ENCODE measurements at regions not wholly inside any gene's neighbourhood (a gene's known extent, or its start where the extent isn't known, plus 50 kb on each side); places are given as distances from the start of the nearest gene placed in this dataset.

DNA sequence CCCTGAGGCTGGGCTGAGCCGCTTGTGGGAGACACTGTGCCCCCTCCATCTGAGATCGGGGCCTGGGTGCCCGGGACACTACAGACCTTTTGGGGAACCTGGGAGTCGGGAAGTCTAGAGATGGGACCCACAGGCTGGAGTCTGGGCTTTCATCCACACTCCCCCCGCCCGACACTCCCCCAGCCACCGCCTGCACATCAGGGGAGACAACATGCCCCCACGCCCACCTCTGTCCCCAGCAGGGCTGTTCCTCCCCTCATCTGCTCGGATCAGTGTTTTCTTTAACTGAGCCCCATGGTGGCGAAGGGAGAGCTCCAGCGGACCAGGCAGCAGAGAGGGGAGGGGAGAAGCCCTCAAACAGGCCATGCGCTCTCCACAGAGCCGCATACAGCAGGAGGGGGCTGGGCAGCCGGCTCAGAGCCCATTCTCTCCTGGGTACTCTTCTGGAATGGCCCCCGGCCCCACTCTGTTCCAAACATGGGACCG is 174.7 kb downstream of the IGLL1 start:
- no peak for DNase-seq

DNA sequence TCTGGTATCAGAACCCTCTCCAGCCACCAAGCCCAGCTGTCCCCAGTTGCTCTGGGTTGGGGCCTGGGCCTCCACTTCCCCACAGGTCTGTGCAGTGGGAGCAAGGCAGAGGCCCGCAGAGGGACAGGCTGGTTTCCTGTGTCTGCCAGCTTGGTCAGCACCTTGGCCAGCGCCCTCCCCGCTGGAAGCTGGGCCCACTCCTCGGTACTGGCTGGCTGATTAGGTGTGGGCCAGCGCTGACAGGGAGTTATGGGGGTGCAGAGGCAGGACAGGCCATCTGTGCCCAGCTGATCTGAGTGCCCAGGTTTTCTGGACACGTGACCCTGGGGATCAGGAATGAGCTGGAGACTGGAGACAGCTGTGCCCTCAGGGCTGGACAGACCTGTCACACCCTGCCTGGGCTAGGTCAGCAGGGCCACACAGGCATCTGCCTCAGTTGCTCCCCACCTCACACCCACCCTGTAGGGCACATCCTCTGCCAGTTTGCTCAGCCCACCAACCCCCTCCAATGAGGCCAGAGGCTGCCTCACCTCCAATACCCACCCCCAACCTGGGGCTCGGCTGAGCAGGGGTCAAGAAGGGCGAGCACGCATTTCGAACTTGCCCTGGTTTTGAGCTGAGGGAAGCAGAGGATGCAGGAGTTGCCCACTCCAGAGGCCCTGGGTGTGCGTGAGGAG is 175.3 kb downstream of the IGLL1 start:
- DNase-seq, result no peak

DNA sequence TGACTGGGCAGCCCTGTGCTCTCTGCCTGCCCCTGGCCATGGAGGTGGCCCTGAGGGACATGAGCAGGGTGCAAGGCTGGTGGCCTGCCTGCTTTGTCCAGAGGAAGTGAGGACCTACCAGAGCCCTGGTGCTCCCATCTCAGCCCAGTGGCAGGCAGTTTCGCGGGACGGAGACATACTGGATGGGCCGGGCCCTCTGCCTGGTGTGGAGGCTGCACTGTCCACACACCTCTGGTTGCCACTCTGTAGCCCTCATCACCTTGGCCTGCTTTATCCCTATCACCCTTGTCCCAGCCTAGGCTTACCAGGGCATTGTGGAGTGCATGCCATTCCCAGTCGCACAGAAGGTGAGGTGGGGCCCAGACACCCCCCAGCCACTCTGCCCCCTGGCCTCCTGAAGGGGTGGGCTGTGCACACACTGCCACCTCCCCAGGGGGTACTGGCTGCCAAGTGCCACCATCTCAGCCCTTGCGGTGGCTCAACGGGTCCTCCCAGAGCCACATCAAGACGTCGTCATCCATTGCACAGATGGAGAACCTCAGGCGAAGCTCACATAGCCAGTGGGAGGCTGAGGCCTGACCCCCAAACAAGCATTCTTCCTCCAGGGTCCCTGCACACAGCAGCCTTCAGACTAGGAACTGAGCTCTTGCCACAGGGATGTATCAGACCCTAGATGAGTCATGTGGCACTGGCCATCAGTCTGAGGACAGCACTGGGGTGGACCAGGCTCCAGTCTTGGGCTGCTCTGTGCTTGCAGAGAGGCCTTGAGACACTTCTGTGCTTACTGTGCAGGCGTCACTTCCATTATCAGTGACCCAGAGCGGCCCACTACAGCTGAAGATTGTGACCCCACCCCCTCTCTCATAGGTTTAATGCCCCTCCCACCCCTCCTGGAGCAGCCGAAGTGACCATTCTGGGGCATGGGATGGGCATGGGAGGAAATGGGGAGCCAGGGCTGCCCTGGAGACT is 176.1 kb downstream of the IGLL1 start:
- DNase-seq, result no peak

DNA sequence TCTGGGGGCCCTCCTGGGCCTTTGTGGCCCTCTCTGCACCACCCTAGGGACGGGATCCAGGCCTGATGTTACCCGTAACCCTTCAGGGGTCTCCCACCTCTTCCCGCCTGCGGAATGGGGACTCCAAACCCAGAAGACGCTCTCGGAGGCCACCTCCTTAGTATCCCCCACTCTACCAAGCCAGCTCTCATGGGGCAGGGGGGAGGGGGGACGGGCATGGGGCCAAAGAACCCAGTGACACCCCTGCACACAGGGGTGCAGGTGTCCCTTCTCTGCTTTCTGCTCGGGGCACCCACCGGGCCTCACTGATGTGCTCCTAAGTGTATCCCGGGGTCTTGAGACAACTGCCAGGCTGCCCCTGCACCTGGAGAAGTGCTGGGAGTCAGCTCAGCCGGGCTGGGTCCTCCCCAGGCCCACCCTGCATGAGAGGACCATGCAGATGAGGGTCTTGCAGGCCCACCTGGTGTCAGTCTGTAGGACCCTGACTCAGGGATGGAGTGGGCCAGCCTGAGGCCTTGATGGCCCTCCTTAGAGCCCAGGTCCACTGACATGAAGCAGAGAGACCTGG is 176.9 kb downstream of the IGLL1 start:
- no peak for DNase-seq

DNA sequence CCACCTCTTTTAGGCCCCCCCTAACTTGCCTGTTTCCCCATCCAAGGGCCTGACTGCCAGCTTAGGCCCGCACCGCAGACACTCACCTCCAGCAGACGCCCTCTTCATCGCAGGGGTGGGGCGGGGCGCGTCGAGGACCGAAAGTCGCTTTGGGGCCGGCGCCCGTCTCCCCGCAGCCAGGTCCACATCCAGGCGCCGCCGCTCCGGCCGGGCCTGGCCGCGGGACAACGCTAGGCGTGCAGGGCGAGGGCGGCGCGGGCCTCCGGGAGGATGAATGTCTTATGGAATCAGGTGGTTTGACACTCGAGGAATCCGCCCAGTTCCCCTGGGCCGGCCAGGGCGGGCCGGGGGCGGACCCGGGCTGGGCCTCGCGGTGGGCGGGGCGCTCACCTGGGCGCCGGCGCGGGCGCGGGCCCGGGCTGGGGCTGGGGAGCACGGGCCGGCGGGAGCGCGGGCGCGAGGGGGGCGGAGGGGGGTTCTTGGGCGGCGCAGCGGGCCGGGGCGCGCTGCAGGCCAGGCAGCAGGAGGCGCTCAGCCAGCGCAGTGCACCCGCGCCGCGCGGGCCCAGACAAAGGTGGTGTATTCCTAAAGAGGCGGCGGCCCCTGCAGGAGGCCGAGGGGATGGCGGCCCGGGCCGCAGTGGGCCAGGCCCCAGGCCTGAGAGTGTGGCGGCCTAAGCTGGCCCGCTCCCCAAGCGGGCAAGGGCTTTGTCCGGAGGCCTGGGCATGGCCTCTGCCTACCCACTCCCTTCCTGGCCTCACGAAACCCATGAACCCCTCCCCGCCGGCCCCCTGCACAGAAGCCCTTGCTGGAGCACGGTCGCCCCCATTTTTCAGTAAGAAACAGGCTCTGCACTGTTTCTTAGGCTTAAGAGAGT is 177.6 kb downstream of the IGLL1 start:
- no peak for DNase-seq

DNA sequence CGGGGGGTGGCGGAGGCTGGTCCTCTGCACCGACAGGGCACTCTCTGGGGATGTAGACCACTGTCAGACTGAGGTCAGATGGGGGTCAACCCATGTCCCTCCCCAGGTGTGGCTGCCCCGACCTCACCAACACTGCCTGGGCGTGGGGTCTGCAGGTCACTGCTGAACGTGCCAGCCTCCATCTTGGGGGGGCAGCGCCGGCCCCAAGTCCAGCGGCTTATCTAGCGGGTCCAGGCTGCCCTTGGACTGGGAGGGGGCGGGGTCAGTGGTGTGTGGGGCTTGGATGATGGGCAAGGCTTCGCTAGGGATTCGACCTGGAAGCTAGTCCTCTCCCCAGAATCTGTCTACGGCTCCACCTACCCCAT is 178.2 kb downstream of the IGLL1 start:
- DNase-seq, result no peak

DNA sequence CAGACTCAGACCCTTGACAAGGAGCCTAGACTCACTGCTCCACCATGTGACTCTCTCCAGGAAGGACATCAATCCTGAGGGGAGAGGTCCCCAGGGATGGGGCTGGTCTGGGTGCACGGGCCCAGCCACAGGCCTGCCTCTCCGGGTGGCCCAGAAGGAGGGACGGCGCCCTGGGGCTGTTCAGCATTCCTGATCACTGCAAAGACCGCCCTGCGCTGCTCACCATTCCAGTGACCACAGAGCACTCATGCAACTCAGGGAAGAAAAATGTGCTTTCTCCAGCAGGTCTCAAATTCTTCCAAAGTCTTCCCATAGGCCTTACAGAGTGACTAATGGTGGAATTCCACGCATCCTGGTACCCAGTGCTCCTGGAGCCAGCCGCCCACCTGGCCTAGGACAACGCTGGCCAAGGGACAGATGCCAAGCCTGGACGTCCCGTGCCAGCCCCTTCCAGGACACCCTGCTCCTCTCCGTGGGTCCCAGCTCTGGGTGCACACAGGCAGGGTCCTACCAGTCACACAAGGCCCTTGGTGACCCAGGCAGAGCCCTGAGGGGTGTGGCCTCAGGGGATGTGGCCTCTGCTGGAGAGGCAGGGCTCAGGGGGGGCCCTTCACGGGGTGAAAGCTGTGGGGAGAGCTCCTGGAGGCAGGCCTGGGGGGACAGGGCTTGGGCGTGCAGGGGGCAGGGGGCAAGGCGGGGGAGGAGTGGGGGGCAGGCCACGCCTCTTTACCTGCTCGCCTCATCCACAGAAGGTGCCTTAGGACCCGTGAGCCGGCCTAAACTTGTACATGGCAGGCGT is 178.8 kb downstream of the IGLL1 start:
- DNase-seq, result no peak

DNA sequence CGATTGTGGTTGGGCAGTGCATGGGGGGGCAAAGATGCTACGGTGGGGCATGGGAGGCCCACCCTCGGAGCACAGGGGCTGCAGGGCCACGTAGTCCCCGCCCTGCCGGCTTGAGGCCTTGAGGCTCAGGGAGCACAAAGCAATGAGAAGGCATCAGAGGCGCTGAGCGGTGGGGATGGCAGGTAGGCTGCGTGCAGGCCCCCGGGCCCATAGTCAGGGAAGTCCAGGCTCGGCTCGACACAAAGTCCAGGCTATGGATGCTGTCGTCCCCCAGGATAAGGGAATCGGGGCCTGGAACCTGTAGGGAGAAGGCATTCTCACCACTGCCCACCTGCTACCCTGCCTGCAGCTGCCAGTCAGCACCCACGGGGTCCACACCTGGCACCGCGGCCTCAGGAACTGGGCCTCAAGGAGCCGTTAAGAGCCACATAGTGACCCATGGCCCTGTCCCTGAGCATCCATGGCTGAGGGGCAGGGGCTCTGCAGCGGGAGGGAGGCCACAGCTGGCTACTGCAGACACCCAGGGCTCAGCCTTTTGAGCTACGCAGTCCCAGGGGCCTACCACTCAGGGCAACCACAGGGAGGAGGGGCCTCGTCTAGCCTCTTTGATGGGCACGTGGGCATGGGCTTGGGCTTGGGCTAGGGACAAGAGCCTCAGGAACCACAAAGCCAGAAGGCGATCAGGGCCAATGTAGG is 179.7 kb downstream of the IGLL1 start:
- DNase-seq, result no peak

DNA sequence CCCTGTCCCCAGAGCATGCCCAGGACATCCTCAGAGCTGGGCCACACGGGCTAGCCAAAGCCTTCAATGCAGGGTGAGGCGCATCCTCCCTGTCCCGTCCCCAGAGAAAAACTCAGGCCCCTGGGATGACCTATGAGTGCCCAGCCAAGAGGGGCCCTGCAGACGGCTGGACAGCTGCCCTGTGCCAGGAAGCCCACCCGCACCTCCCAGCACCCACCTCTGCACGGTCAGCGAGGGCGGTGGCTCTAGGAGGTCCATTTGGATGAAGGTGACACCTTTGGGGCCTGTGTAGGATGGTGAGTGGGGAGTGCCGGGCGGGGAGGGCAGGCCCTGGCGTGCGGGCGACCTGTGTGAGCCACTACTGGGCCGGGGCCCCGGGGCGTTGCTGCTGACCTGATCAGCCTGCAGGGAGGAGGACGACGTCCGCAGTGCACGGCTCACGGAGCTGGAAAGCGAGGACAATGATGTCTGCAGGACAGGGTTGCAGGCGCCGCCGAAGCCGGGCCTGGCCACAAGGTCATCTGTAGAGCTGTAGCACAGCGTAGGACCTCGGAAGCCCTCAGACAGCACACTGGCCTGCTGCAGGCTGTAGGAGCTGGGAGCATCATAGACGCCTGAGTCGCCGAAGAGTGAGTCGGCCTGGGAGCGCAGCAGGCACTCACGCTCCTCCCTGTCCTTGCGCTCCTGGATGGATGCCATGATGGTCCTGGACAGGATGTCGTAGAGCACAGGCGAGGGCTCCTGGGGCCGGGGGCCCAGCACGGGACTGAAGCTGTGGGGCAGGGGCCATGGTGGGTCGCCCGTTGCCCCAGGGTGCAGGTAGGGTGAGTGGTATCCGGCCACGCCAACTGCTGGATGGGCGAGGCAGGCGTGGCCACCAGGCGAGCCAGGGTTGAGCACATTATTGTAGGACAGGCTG is 180.5 kb downstream of the IGLL1 start:
- DNase-seq, result no peak

DNA sequence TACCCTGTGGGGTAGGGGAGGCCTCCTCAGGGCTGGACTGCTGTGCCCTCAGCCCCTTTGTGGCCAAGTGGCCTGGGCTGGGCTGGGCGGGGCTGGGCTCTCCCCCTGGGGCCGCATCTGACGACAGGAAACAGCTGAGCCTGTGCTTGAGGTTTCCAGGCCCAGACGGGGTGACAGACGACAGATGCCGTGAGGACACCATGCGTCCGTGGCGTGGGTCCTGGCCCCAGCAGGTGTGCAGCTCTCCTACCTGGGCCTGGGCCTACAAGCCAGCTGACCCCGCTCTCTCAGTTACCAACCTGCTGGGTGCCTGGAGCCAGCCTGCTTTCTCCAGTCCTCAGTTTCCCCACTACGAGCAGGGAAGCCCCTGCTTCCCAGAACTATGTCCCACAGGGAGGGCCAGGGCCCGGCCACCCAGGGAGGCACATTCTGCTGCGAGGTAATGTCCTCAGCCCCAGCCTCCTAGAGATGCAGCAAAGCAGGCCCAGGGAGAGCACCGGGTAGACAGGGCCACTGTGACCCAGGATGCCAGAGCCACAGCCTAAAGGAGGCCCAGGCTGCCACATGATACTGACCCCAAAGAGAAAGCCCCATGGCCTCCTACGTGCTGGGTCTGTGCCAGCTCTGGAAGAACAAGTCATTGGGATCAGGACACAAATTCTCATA is 181.3 kb downstream of the IGLL1 start:
- no peak for DNase-seq

DNA sequence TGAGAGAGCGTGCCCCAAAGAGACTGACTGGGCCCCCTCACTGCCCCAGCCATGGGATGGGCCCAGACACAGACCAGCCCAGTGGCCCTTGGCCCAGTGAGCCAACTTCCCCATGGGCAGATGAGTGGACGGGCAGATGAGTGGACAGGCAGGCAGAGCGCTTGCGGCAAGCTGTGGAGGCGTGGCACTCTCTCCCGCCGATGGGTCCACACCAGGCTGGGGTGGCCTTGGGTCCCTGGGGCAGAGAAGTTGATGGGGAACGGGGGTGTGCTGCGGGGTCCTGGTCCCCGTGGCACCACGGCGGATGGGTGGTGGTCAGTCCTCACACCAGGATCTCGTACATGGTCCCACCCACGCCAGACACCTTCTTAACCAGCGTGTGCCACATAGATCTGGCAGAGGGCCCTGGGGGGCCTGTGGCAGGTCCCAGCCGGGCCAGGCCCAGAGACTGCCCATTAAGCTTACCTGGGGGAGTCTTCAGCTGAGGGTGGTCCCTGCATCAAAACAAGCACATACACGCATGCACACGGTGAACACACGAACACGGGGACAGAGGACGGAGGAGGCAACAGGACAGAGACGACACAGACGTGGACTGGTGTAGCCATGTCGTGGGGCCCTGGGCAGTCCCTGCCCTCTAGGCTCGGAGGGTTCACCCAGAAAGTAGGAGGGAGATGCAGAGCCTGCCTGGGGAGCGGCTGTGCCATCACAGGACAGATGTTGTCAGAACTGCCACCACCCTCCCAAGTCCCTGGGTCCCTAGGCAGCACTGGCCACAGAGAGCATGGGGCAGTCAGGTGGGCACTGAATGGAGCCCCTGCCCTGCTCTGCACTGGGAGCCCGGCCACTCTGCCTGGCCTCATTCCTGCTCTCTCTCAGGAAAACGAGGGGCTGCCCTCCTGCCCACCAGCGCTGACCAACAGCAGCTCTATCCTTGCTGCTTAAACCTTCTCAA is 182.2 kb downstream of the IGLL1 start:
- DNase-seq, result no peak

DNA sequence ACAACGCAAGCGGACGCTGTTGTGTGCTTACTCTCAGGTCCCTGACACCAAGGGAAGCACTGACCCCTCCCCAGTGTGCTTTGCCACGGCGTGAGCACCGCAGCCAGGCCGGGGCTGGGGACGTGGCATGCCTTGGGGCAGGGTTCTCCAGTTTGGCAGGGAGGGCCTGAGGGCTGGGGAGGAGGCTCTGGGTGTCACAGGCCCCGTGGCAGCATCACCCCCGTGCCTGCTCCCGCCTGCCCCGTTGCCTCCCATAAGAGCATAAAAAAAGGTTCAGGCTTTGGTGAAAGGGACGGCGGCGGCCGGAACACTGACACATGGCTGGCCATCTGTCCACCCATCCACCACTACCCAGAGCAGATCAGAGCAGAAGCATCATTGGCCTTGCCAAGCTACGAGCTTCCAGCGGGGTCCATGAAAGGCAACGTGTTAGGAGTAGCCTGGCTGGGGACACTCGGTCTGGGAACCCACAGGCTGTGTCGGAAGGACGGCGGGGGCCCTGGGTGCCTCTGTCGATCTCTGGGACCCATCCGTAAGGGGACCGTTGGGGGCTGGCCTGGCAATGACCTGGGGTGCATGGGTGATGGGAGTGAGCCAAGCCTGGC is 183.0 kb downstream of the IGLL1 start:
- no peak for DNase-seq

DNA sequence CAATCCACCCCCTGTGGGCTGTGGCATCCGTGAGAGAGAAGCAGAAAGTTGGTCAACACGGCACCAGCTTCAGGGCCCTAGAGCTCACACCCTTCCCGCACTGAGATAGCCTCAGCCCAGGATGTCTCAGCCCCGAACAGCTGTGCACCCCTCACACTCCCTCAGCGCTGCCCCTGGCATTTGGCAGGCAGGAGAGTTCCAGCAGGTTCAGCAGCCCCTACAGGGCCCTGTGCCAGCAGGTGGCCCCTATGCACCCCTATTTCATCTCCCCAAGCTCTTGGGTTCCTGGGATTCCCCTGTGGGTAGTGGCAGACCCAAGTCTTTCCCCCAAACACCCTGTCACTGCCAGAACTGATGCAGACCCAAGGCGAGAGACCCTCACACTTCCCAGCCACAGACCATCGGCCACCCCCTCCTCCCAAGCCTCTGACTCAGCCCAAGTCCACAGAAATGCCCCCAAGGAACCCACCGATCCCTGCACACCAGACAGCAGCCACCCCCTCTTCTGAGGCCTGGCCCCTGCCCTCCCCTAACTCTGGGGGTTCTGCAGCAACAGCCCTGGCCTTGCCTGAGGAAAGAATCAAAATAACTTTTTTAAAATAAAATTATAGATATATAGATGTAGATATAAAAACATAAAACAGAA is 183.6 kb downstream of the IGLL1 start:
- DNase-seq, result no peak

DNA sequence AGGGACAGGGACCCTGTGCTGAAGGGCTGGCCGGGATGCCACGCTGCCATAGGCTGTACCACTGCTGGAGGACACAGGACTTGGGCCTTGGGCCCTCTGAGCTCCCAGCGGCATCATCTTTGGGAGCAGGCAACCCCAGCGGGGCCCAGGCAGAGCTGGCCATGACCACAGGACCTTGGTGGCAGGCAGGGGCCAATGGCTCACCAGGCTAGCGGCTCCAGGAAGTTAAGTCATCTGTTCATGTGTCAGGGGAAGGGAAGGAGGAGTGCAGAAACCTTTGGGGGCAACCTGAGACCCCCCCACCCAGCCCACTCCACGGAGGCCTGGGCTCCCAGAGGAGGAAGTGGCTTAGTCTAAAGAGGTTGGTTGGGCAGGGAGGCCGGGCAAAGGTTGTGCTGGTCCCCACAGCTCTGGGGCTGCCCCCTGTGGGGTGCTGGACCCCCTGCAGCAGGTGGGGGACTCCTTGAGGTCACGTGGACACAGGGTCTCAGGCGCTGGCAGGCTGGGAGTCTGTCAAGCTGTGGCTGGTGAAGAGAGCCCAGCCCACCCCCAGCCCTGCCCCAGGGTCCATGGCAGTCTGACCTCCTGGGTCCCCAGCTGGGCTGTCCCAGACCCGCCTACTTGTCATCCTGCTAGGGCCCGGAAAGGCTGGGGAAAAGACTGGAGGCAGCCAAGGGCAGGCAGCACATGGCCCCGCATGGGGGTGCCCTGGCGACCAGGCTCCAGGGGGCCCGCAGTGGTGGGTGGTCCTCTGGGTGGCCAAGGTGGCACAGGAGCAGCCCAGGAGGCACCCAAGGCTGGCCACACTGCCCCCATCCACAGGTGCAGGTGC is 184.3 kb downstream of the IGLL1 start:
- DNase-seq, result no peak

DNA sequence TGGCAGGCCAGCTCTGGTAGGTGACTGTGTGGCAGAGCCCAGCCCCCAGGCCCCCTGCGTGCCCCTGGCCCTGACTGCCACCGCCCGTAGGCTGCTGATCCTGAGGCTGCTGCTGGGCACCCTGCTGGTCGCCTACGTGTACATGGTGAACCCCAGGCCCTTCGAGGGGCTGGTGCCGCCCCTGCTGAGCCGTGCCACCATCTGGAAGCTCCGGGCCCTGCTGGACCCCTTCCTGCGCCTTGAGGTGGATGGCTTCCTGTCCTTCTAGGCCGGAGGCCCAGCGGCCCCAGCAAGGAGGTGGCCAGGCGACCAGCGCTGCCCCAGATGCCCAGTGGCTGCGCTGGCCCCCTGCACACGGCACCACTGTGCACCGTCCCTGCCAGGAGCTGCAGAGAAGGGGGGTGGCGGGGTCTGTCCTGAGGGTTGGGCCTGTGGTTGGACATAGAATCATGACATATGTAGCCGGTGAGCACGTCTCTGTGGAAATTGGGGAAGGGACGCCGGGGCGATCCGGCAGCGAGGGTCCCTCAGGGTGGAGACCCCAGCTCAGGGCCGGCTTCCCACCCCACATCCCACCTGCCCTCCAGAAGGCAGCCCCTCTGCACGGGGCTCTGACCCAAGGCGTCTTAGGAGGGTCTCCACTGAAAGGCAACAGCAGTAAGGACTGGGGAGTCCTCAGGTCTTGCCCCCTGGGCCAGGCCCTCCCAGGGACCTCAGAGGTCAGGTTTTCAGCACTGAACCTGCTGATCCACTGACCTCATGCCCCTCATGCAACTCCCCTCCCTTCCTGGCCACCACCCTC is 185.4 kb downstream of the IGLL1 start:
- no peak for DNase-seq
